Stimulated activated CD8-positive, alpha-beta memory T cell treated with anti-CD3 and anti-CD28 coated beads, Interleukin-4, amount 100 ng/mL, for 24 hours (primary cell): ENCODE measurements at regions not wholly inside any gene's neighbourhood (a gene's known extent, or its start where the extent isn't known, plus 50 kb on each side); places are given as distances from the start of the nearest gene placed in this dataset.

Experiments used
- DNase-seq: peaks from one replicate; pipeline ENCODE4 v3.0.0-alpha.2; 2020; ENCODE audit warnings: low read depth

GRCh38 chr12:34291001-34291400, 268.7 kb downstream of the ALG10 start:
- DNase-seq, result no peak

GRCh38 chr12:34291426-34291901, 269.2 kb downstream of the ALG10 start:
- no peak for DNase-seq

- DNase-seq, result no peak
Observed at GRCh38 chr12:34292736-34293625, 270.7 kb downstream of the ALG10 start.

GRCh38 chr12:34294137-34294536, 271.8 kb downstream of the ALG10 start:
- no peak for DNase-seq

GRCh38 chr12:34294671-34295365, 272.5 kb downstream of the ALG10 start:
- DNase-seq, result no peak

- DNase-seq, result no peak
Observed at GRCh38 chr12:34295366-34296142, 273.3 kb downstream of the ALG10 start.

GRCh38 chr12:34296143-34297041, 274.1 kb downstream of the ALG10 start:
- DNase-seq, result no peak

- no peak for DNase-seq
Observed at GRCh38 chr12:34297126-34297789, 275.0 kb downstream of the ALG10 start.

GRCh38 chr12:34297790-34298164, 275.5 kb downstream of the ALG10 start:
- DNase-seq, result no peak

- DNase-seq, result no peak
Observed at GRCh38 chr12:34298176-34298970, 276.1 kb downstream of the ALG10 start.

- no peak for DNase-seq
Observed at GRCh38 chr12:34298971-34299801, 276.9 kb downstream of the ALG10 start.

- no peak for DNase-seq
Observed at GRCh38 chr12:34299802-34300193, 277.5 kb downstream of the ALG10 start.

GRCh38 chr12:34300376-34301250, 278.3 kb downstream of the ALG10 start:
- DNase-seq, result no peak

GRCh38 chr12:34301251-34302130, 279.2 kb downstream of the ALG10 start:
- DNase-seq, result no peak

GRCh38 chr12:34302131-34302885, 280.0 kb downstream of the ALG10 start:
- no peak for DNase-seq
